Endothelial cell of umbilical vein (primary cell): ENCODE measurements at regions not wholly inside any gene's neighbourhood (a gene's known extent, or its start where the extent isn't known, plus 50 kb on each side); places are given as distances from the start of the nearest gene placed in this dataset.

Source experiments
- BruUV-seq: library from RNA; stranded (reverse); fragments of 400-500 nt; replicated peaks from 2 replicates; lab custom pipeline; 2021; lab: Mats Ljungman, UMichigan
- CTCF ChIA-PET: fragments of 300-600, 350-600 bp; sonication (Branson Sonifier 250); formaldehyde crosslinking; loops from one replicate; lab custom pipeline; 2021; ENCODE audit warnings: antibody characterized with exemption, inconsistent platforms; lab: Charles Lee
- POLR2A ChIA-PET: fragments of 300-600, 350-600 bp; sonication (Branson Sonifier 250); formaldehyde crosslinking; loops from one replicate; lab custom pipeline; 2021; ENCODE audit warnings: antibody characterized with exemption, inconsistent platforms; lab: Charles Lee
- DNase-seq: peaks from one replicate; pipeline ENCODE4 v3.0.0-alpha.2; 2011; ENCODE audit warnings: low read depth, low spot score
- FAIRE-seq: peaks from 2 replicates; lab custom pipeline; 2011; peaks lifted over from hg19 to GRCh38; lab: Jason Lieb, UNC
- H2AFZ ChIP-seq: 2 replicates; pipeline ENCODE4 v1.6.0; 2012; ENCODE audit warnings: low read depth, low read length, control low read depth, inconsistent platforms
- H3K27ac ChIP-seq: 2 replicates; pipeline ENCODE4 v1.5.1; 2011; ENCODE audit warnings: low read depth, mild to moderate bottlenecking, control low read depth, low read length, moderate library complexity; ENCODE audit not compliant: insufficient read depth
- H3K27me3 ChIP-seq, 2 experiments: 2 replicates each; pipeline versions ENCODE4 v1.6.0 to v1.6.1; 2011; ENCODE audit warnings: low read length in 2 of 2, mixed read lengths in 1 of 2; ENCODE audit not compliant: control insufficient read depth in 2 of 2, insufficient read depth in 2 of 2
- H3K36me3 ChIP-seq, 2 experiments: 2 replicates in 1 of 2; 3 replicates in 1 of 2; pipeline ENCODE4 v1.5.1; 2011; ENCODE audit warnings: low read length in 2 of 2, mild to moderate bottlenecking in 1 of 2, moderate library complexity in 1 of 2; ENCODE audit not compliant: control insufficient read depth in 2 of 2, insufficient read depth in 2 of 2; ENCODE audit errors: extremely low read depth in 1 of 2
- H3K4me1 ChIP-seq: 3 replicates; pipeline ENCODE4 v1.5.1; 2011; ENCODE audit warnings: mild to moderate bottlenecking, low read length; ENCODE audit not compliant: control insufficient read depth, insufficient read depth; ENCODE audit errors: extremely low read depth
- H3K4me2 ChIP-seq: 2 replicates; pipeline ENCODE4 v1.6.1; 2011; ENCODE audit warnings: low read length, control low read depth, mixed read lengths; ENCODE audit not compliant: insufficient read depth
- H3K4me3 ChIP-seq, 3 experiments: fragments of 200-600 bp in 1 of 3; sonication (generic), shearing (Covaris generic) in 1 of 3; replicated peaks in 1 of 3; 2 replicates each; pipeline ENCODE4 v1.5.1; 2011 to 2016; ENCODE audit warnings: control low read depth in 3 of 3, low read length in 3 of 3, mild to moderate bottlenecking in 2 of 3, inconsistent platforms in 1 of 3, low read depth in 1 of 3, moderate library complexity in 1 of 3; ENCODE audit not compliant: insufficient read depth in 1 of 3
- H3K79me2 ChIP-seq: 2 replicates; pipeline ENCODE4 v1.6.0; 2012; ENCODE audit warnings: low read length, inconsistent platforms; ENCODE audit not compliant: control insufficient read depth, insufficient read depth
- H3K9ac ChIP-seq: replicated peaks from 2 replicates; pipeline ENCODE3; 2011; ENCODE audit warnings: low read length, control low read depth; ENCODE audit not compliant: insufficient read depth; ENCODE audit errors: extremely low read depth
- H3K9me1 ChIP-seq: replicated peaks from 3 replicates; pipeline ENCODE4 v1.6.0; 2011; ENCODE audit warnings: mild to moderate bottlenecking, low read length; ENCODE audit not compliant: control insufficient read depth, insufficient read depth; ENCODE audit errors: extremely low read depth
- H3K9me3 ChIP-seq: replicated peaks from 2 replicates; pipeline ENCODE4 v1.5.1; 2012; ENCODE audit warnings: low read length, inconsistent platforms; ENCODE audit not compliant: control insufficient read depth, insufficient read depth
- H4K20me1 ChIP-seq: replicated peaks from 2 replicates; pipeline ENCODE3; 2011; ENCODE audit warnings: mild to moderate bottlenecking, low read length; ENCODE audit not compliant: control insufficient read depth, insufficient read depth; ENCODE audit errors: extremely low read depth
- CTCF ChIP-seq, 2 donors: IDR thresholded peaks; 1 replicate in 1 of 2; 2 replicates in 1 of 2; pipeline ENCODE4 v1.5.1; 2011; ENCODE audit warnings: low read length in 2 of 2, mild to moderate bottlenecking in 2 of 2, moderate library complexity in 2 of 2, control low read depth in 1 of 2, inconsistent platforms in 1 of 2, low read depth in 1 of 2; ENCODE audit not compliant: insufficient read depth in 1 of 2; ENCODE audit errors: extremely low read depth in 1 of 2
- EZH2 ChIP-seq: IDR thresholded peaks from 2 replicates; pipeline ENCODE4 v1.6.1; 2012; ENCODE audit warnings: borderline replicate concordance, low read depth, mild to moderate bottlenecking, moderate library complexity, low read length, inconsistent platforms; ENCODE audit not compliant: severe bottlenecking
- FOS ChIP-seq: IDR thresholded peaks from 2 replicates; pipeline ENCODE4 v1.6.1; 2011; ENCODE audit warnings: mild to moderate bottlenecking, low read length, moderate library complexity, borderline replicate concordance; ENCODE audit not compliant: insufficient read depth
- GATA2 ChIP-seq: IDR thresholded peaks from 2 replicates; pipeline ENCODE4 v1.7.0; 2011; ENCODE audit warnings: low read depth, mild to moderate bottlenecking, moderate library complexity, mixed read lengths, low read length; ENCODE audit not compliant: insufficient read length, insufficient read depth
- JUN ChIP-seq: IDR thresholded peaks from 2 replicates; pipeline ENCODE4 v1.6.1; 2011; ENCODE audit warnings: borderline replicate concordance, low read depth; ENCODE audit not compliant: insufficient read length, insufficient read depth
- MAX ChIP-seq: IDR thresholded peaks from 2 replicates; pipeline ENCODE4 v1.6.1; 2011; ENCODE audit not compliant: insufficient read depth, insufficient read length
- MYC ChIP-seq: IDR thresholded peaks from one replicate; pipeline ENCODE4 v1.6.1; 2011; ENCODE audit warnings: mild to moderate bottlenecking, low read depth, low read length
- POLR2A ChIP-seq: IDR thresholded peaks from 2 replicates; pipeline ENCODE4 v1.6.1; 2012; ENCODE audit warnings: low read depth, mild to moderate bottlenecking, control low read depth, low read length
- POLR2AphosphoS5 ChIP-seq: IDR thresholded peaks from 2 replicates; pipeline ENCODE4 v1.6.1; 2012; ENCODE audit warnings: low read depth, mild to moderate bottlenecking, control low read depth, low read length, moderate library complexity; ENCODE audit not compliant: insufficient read depth
- dilution Hi-C: fragments of 300-500 bp; cut with MboI; formaldehyde crosslinking; loops from one replicate; pipeline ENCODE4 v1.15.0; 2019; ENCODE audit warnings: low sequenced_read_pairs; ENCODE audit not compliant: extremely low pct_ligation_motif_present
- intact Hi-C: fragments of 100-400 bp; cut with micrococcal nuclease; formaldehyde crosslinking; loops from one replicate; pipeline ENCODE4 v1.10.0; 2022

- no peaks in the 10 kb centered on the region for H3K36me3 ChIP-seq
- BruUV-seq = no TSS peak
- TF ChIP-seq MYC (no peak), POLR2A (peak; percentile 15), CTCF (IDR thresholded peaks at IDR 0.05; ENCODE audit: extremely low read depth in 1 of 2, insufficient read depth in 1 of 2, low read depth in 1 of 2, low read length in 2 of 2) (no peak), FOS (no peak)
Observed at GRCh38 chr13:39900106-39900750, 244.8 kb downstream of the COG6 start.

GRCh38 chr13:39904959-39905358 is 249.5 kb downstream of the COG6 start:
- intact Hi-C loops (no loop called here), dilution Hi-C loops (no loop called here)
- TF ChIP-seq JUN = no peak
- TF ChIP-seq CTCF (IDR thresholded peaks at IDR 0.05; ENCODE audit: extremely low read depth in 1 of 2, insufficient read depth in 1 of 2, low read depth in 1 of 2, low read length in 2 of 2) = no peak
- no peak for TF ChIP-seq EZH2
- no peak for TF ChIP-seq FOS
- no peak for TF ChIP-seq MYC
- TF ChIP-seq POLR2AphosphoS5 = no peak
- no peak for TF ChIP-seq POLR2A
- no peak for TF ChIP-seq GATA2
- no peak for TF ChIP-seq MAX
- H3K36me3 ChIP-seq = no peaks in the 10 kb centered on the region
- no peaks in the 10 kb centered on the region for H3K27me3 ChIP-seq
- no peaks in the 10 kb centered on the region for H3K79me2 ChIP-seq
- no peaks in the 10 kb centered on the region for H4K20me1 ChIP-seq
- H3K4me3 ChIP-seq = no peak overlapping the region
- ChIA-PET CTCF (no interaction called here), POLR2A (no interaction called here)
- no peak overlapping the region for H3K4me2 ChIP-seq
- no peak overlapping the region for H3K27ac ChIP-seq
- H3K9me3 ChIP-seq = no peaks in the 10 kb centered on the region
- no peak overlapping the region for H3K9ac ChIP-seq
- BruUV-seq = no TSS peak
- FAIRE-seq = no peak
- peaks cover 9% of the 10 kb centered on the region for H3K4me1 ChIP-seq
- no peaks in the 10 kb centered on the region for H3K9me1 ChIP-seq
- no peak for DNase-seq
- H2AFZ ChIP-seq = no peak overlapping the region

More at GRCh38 chr13:39900106-39900750, 244.8 kb downstream of the COG6 start:
- ChIA-PET POLR2A (interaction anchor here (1.2 kb wide), 1 partner anchor 293 kb away, joined by 5 read pairs; no protein-coding TSS in a partner anchor), CTCF (interaction anchor here (0.7 to 2.2 kb wide), 4 partner anchors 41 to 114 kb away, joined by 3 to 8 read pairs (median 4); no protein-coding TSS in a partner anchor)
- FAIRE-seq (no peak), DNase-seq (peak; percentile 93)
- Histone ChIP-seq H3K79me2 (no peaks in the 10 kb centered on the region), H3K9ac (peak overlapping the region; percentile 50), H3K27ac (peak overlapping the region; percentile 35), H3K27me3 (no peaks in the 10 kb centered on the region), H3K4me3 (no peak overlapping the region), H3K9me3 (no peaks in the 10 kb centered on the region), H4K20me1 (no peaks in the 10 kb centered on the region), H3K4me2 (peak overlapping the region; percentile 32), H2AFZ (peak overlapping the region; percentile 23), H3K4me1 (peaks cover 22% of the 10 kb centered on the region), H3K9me1 (no peaks in the 10 kb centered on the region)
- dilution Hi-C loops (no loop called here), intact Hi-C loops (no loop called here)
